ENCODE measurements at regions not wholly inside any gene's neighbourhood (a gene's known extent, or its start where the extent isn't known, plus 50 kb on each side); places are given as distances from the start of the nearest gene placed in this dataset.
"Not testable (repeated sequence)": the region's sequence is repeated elsewhere in the genome, so short reads cannot be mapped to it uniquely, and the experiment has no call there.

- DNase-seq = no peak
These were observed 591.4 kb upstream of the PCDH10 start for GRCh38 chr4:132557660-132558059.

- no peak for DNase-seq
These were observed 584.2 kb upstream of the PCDH10 start for GRCh38 chr4:132564920-132565319.

- DNase-seq = no peak
These were observed 583.6 kb upstream of the PCDH10 start for GRCh38 chr4:132565542-132565941.

GRCh38 chr4:132572210-132572609 lies 576.9 kb upstream of the PCDH10 start:
- no peak for DNase-seq

- no peak for DNase-seq
These were observed 561.5 kb upstream of the PCDH10 start for GRCh38 chr4:132587626-132588025.

GRCh38 chr4:132592340-132592739 lies 556.8 kb upstream of the PCDH10 start:
- no peak for DNase-seq

GRCh38 chr4:132592850-132593249 lies 556.2 kb upstream of the PCDH10 start:
- DNase-seq = no peak

- no peak for DNase-seq
These were observed 555.2 kb upstream of the PCDH10 start for GRCh38 chr4:132593717-132594400.

- no peak for DNase-seq
These were observed 552.9 kb upstream of the PCDH10 start for GRCh38 chr4:132596186-132596585.

- no peak for DNase-seq
These were observed 543.5 kb upstream of the PCDH10 start for GRCh38 chr4:132605551-132605950.

- no peak for DNase-seq
These were observed 534.4 kb upstream of the PCDH10 start for GRCh38 chr4:132614682-132615081.

- no peak for DNase-seq
These were observed 529.1 kb upstream of the PCDH10 start for GRCh38 chr4:132619968-132620367.

- peak; percentile 21 for DNase-seq
These were observed 506.9 kb upstream of the PCDH10 start for GRCh38 chr4:132642016-132642817.

- no peak for DNase-seq
These were observed 502.9 kb upstream of the PCDH10 start for GRCh38 chr4:132646186-132646585.

GRCh38 chr4:132651196-132651595 lies 497.9 kb upstream of the PCDH10 start:
- no peak for DNase-seq

GRCh38 chr4:132660181-132660580 lies 488.9 kb upstream of the PCDH10 start:
- DNase-seq = no peak

GRCh38 chr4:132662456-132662855 lies 486.6 kb upstream of the PCDH10 start:
- DNase-seq = no peak

GRCh38 chr4:132669786-132670185 lies 479.3 kb upstream of the PCDH10 start:
- no peak for DNase-seq

GRCh38 chr4:132670557-132670956 lies 478.5 kb upstream of the PCDH10 start:
- DNase-seq = no peak

- no peak for DNase-seq
These were observed 465.1 kb upstream of the PCDH10 start for GRCh38 chr4:132683957-132684356.

- DNase-seq = no peak
These were observed 458.1 kb upstream of the PCDH10 start for GRCh38 chr4:132691026-132691425.

GRCh38 chr4:132691668-132692067 lies 457.4 kb upstream of the PCDH10 start:
- no peak for DNase-seq

- DNase-seq = no peak
These were observed 454.3 kb upstream of the PCDH10 start for GRCh38 chr4:132694775-132695174.

GRCh38 chr4:132697505-132697904 lies 451.6 kb upstream of the PCDH10 start:
- not testable (repeated sequence) for DNase-seq

- DNase-seq = no peak
These were observed 441.1 kb upstream of the PCDH10 start for GRCh38 chr4:132707955-132708354.

Data from COR-L47 (cell line).